ENCODE measurements at regions not wholly inside any gene's neighbourhood (a gene's known extent, or its start where the extent isn't known, plus 50 kb on each side); places are given as distances from the start of the nearest gene placed in this dataset.
"Not testable (repeated sequence)": the region's sequence is repeated elsewhere in the genome, so short reads cannot be mapped to it uniquely, and the experiment has no call there.

DNA sequence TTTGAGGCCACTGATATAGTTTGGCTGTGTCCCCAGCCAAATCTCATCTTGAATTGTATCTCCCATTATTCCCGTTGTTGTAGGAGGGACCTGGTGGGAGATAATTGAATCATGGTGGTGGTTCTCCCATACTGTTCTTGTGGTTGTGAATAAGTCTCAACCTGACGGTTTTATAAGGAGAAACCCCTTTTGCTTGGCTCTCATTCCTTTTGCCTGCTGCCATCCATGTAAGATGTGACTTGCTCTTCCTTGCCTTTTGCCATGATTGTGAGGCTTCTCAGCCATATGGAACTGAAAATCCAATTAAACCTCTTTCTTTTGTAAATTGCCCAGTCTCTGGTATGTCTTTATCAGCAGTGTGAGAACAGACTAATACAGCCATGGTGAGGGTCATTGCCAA lies 431.6 kb upstream of the ID2 start:
- TF ChIP-seq, protein P1, sequence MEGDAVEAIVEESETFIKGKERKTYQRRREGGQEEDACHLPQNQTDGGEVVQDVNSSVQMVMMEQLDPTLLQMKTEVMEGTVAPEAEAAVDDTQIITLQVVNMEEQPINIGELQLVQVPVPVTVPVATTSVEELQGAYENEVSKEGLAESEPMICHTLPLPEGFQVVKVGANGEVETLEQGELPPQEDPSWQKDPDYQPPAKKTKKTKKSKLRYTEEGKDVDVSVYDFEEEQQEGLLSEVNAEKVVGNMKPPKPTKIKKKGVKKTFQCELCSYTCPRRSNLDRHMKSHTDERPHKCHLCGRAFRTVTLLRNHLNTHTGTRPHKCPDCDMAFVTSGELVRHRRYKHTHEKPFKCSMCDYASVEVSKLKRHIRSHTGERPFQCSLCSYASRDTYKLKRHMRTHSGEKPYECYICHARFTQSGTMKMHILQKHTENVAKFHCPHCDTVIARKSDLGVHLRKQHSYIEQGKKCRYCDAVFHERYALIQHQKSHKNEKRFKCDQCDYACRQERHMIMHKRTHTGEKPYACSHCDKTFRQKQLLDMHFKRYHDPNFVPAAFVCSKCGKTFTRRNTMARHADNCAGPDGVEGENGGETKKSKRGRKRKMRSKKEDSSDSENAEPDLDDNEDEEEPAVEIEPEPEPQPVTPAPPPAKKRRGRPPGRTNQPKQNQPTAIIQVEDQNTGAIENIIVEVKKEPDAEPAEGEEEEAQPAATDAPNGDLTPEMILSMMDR (IDR thresholded peaks at IDR 0.05; ENCODE audit: low read depth, low read length), result not testable (repeated sequence)
- not testable (repeated sequence) for TF ChIP-seq POLR2A (IDR thresholded peaks at IDR 0.05; ENCODE audit: extremely low read depth, insufficient read length)

Data from NB4 (cell line).